Tibial nerve (tissue), 4 donors: ENCODE measurements at regions not wholly inside any gene's neighbourhood (a gene's known extent, or its start where the extent isn't known, plus 50 kb on each side); places are given as distances from the start of the nearest gene placed in this dataset.

ENCODE experiments used
- DNase-seq, 2 donors: peaks; one replicate each; pipeline ENCODE4 v3.0.0-alpha.2; 2019; ENCODE audit warnings: low spot score in 2 of 2
- H3K27ac ChIP-seq, 4 donors: fragments of 200-600 bp; sonication (generic) in 3 of 4; one replicate each; pipeline ENCODE4 v1.5.1; 2017 to 2019; ENCODE audit warnings: mild to moderate bottlenecking in 1 of 4
- H3K27me3 ChIP-seq, 2 donors: fragments of 200-600 bp; sonication (generic) in 1 of 2; one replicate each; pipeline versions ENCODE4 v1.5.1 to v1.6.0; 2017 to 2019
- H3K36me3 ChIP-seq, 3 donors: fragments of 200-600 bp; sonication (generic); one replicate each; pipeline ENCODE4 v1.5.1; 2018 to 2019
- H3K4me1 ChIP-seq, 4 donors: fragments of 200-600 bp; sonication (generic) in 3 of 4; one replicate each; pipeline ENCODE4 v1.5.1; 2017 to 2019
- H3K4me3 ChIP-seq, 4 donors: fragments of 200-600 bp; sonication (generic) in 3 of 4; one replicate each; pipeline ENCODE4 v1.5.1; 2017 to 2019; ENCODE audit warnings: mild to moderate bottlenecking in 1 of 4, moderate library complexity in 1 of 4
- H3K9me3 ChIP-seq, 4 donors: fragments of 200-600 bp; sonication (generic) in 3 of 4; one replicate each; pipeline ENCODE4 v1.5.1; 2017 to 2019
- CTCF ChIP-seq, 5 experiments: fragments of 200-600 bp in 3 of 5; fragments of 450-650 bp in 2 of 5; sonication (generic) in 3 of 5; IDR thresholded peaks; one replicate each; pipeline ENCODE4 v1.5.1; 2016 to 2019; ENCODE audit warnings: antibody characterized with exemption in 5 of 5, mild to moderate bottlenecking in 3 of 5, moderate library complexity in 2 of 5
- EP300 ChIP-seq, 2 donors: sonication (generic); formaldehyde crosslinking; IDR thresholded peaks; one replicate each; pipeline ENCODE4 v1.6.1; 2017; ENCODE audit warnings: antibody characterized with exemption in 2 of 2, mild to moderate bottlenecking in 1 of 2
- POLR2A ChIP-seq, 2 donors: fragments of 450-650 bp; IDR thresholded peaks; one replicate each; pipeline ENCODE4 v1.6.1; 2017; ENCODE audit warnings: antibody characterized with exemption in 2 of 2, mild to moderate bottlenecking in 2 of 2, moderate library complexity in 2 of 2
- WGBS, 2 donors: methylation state at CpG; one replicate each; pipeline ENCODE4 v1.1.5; 2018; 5-methylcytosine and 5-hydroxymethylcytosine counted together

GRCh38 chr18:55762424-55762823 is 174.4 kb upstream of the TCF4 start:
- no peak overlapping the region for H3K27ac ChIP-seq
- no peak for DNase-seq
- TF ChIP-seq EP300 (IDR thresholded peaks at IDR 0.05) (no peak), CTCF (IDR thresholded peaks at IDR 0.05) (no peak), POLR2A (IDR thresholded peaks at IDR 0.05) (no peak)
- no peaks in the 10 kb centered on the region for H3K4me1 ChIP-seq
- H3K36me3 ChIP-seq = no peaks in the 10 kb centered on the region
- H3K9me3 ChIP-seq = no peaks in the 10 kb centered on the region
- no peak overlapping the region for H3K4me3 ChIP-seq
- H3K27me3 ChIP-seq = no peaks in the 10 kb centered on the region
- WGBS, 2 donors = 83 to 95% methylated on average over 3 of the region's 3 CpGs

- Histone ChIP-seq H3K27me3 (no peaks in the 10 kb centered on the region), H3K4me1 (no peaks in the 10 kb centered on the region), H3K27ac (no peak overlapping the region), H3K4me3 (no peak overlapping the region), H3K36me3 (no peaks in the 10 kb centered on the region), H3K9me3 (no peaks in the 10 kb centered on the region)
- WGBS, 2 donors = 86 to 87% methylated on average over 4 of the region's 4 CpGs
- no peak for TF ChIP-seq CTCF (IDR thresholded peaks at IDR 0.05)
- TF ChIP-seq EP300 (IDR thresholded peaks at IDR 0.05) = no peak
- no peak for TF ChIP-seq POLR2A (IDR thresholded peaks at IDR 0.05)
- DNase-seq = no peak
Measured at GRCh38 chr18:55753643-55754263, 165.8 kb upstream of the TCF4 start.

GRCh38 chr18:55751476-55751875 is 163.5 kb upstream of the TCF4 start:
- TF ChIP-seq CTCF (IDR thresholded peaks at IDR 0.05) = no peak
- TF ChIP-seq EP300 (IDR thresholded peaks at IDR 0.05) = no peak
- no peak for TF ChIP-seq POLR2A (IDR thresholded peaks at IDR 0.05)
- Histone ChIP-seq H3K9me3 (no peaks in the 10 kb centered on the region), H3K4me3 (no peak overlapping the region), H3K36me3 (no peaks in the 10 kb centered on the region), H3K27ac (no peak overlapping the region), H3K4me1 (no peaks in the 10 kb centered on the region), H3K27me3 (no peaks in the 10 kb centered on the region)
- WGBS, 2 donors = 87 to 89% methylated on average over 4 of the region's 4 CpGs
- no peak for DNase-seq

- no peaks in the 10 kb centered on the region for H3K4me1 ChIP-seq
- TF ChIP-seq POLR2A (IDR thresholded peaks at IDR 0.05) (no peak), CTCF (IDR thresholded peaks at IDR 0.05) (no peak), EP300 (IDR thresholded peaks at IDR 0.05) (no peak)
Measured at GRCh38 chr18:55748227-55748738, 160.3 kb upstream of the TCF4 start.

GRCh38 chr18:55744206-55744605 is 156.2 kb upstream of the TCF4 start:
- TF ChIP-seq POLR2A (IDR thresholded peaks at IDR 0.05) (no peak), EP300 (IDR thresholded peaks at IDR 0.05) (no peak), CTCF (IDR thresholded peaks at IDR 0.05) (no peak)
- DNase-seq = no peak
- Histone ChIP-seq H3K4me1 (no peaks in the 10 kb centered on the region), H3K9me3 (no peaks in the 10 kb centered on the region), H3K27ac (no peak overlapping the region), H3K4me3 (no peak overlapping the region), H3K27me3 (no peaks in the 10 kb centered on the region), H3K36me3 (no peaks in the 10 kb centered on the region)
- 93 to 95% methylated on average over 2 of the region's 2 CpGs for WGBS, 2 donors

More at GRCh38 chr18:55748227-55748738, 160.3 kb upstream of the TCF4 start:
- H3K36me3 ChIP-seq = no peaks in the 10 kb centered on the region
- H3K9me3 ChIP-seq = no peaks in the 10 kb centered on the region
- 88 to 94% methylated on average over 4 of the region's 4 CpGs for WGBS, 2 donors
- no peaks in the 10 kb centered on the region for H3K27me3 ChIP-seq
- DNase-seq = no peak
- no peak overlapping the region for H3K4me3 ChIP-seq
- H3K27ac ChIP-seq = no peak overlapping the region
